HEK293 (cell line): ENCODE measurements at regions not wholly inside any gene's neighbourhood (a gene's known extent, or its start where the extent isn't known, plus 50 kb on each side); places are given as distances from the start of the nearest gene placed in this dataset.

Experiments
- TCF7L2 ChIP-seq: IDR thresholded peaks from 2 replicates; pipeline ENCODE4 v1.6.1; 2011; ENCODE audit warnings: low read depth, mild to moderate bottlenecking, inconsistent platforms, low read length, moderate library complexity, borderline replicate concordance
- ZBTB20 ChIP-seq: fragments of 450-650 bp; formaldehyde crosslinking; IDR thresholded peaks from 2 replicates; pipeline ENCODE4 v1.5.1; 2016; ENCODE audit warnings: missing biosample characterization, missing genetic modification characterization
- ZBTB7A ChIP-seq: fragments of 450-650 bp; formaldehyde crosslinking; IDR thresholded peaks from 2 replicates; pipeline ENCODE4 v1.5.1; 2016; ENCODE audit warnings: low read depth, missing biosample characterization, missing genetic modification characterization
- ZNF10 ChIP-seq: fragments of 450-650 bp; formaldehyde crosslinking; IDR thresholded peaks from 2 replicates; pipeline ENCODE4 v1.5.1; 2017; ENCODE audit warnings: missing biosample characterization, missing genetic modification characterization
- ZNF223 ChIP-seq: fragments of 450-650 bp; formaldehyde crosslinking; IDR thresholded peaks from 2 replicates; pipeline ENCODE4 v1.5.1; 2016; ENCODE audit warnings: missing biosample characterization, missing genetic modification characterization
- ZNF292 ChIP-seq: fragments of 450-650 bp; formaldehyde crosslinking; IDR thresholded peaks from 2 replicates; pipeline ENCODE4 v1.5.1; 2016; ENCODE audit warnings: low read depth, missing biosample characterization, missing genetic modification characterization, borderline replicate concordance
- ZNF423 ChIP-seq: fragments of 450-650 bp; formaldehyde crosslinking; IDR thresholded peaks from 2 replicates; pipeline ENCODE4 v1.5.1; 2016; ENCODE audit warnings: missing biosample characterization, missing genetic modification characterization
- TF ChIP-seq, protein P1 (sequence below): fragments of 450-650 bp; formaldehyde crosslinking; IDR thresholded peaks from 2 replicates; pipeline ENCODE4 v1.5.1; 2016; ENCODE audit warnings: missing biosample characterization, missing genetic modification characterization
- TF ChIP-seq, protein P2 (sequence below): fragments of 450-650 bp; formaldehyde crosslinking; IDR thresholded peaks from 2 replicates; pipeline ENCODE4 v1.5.1; 2016; ENCODE audit warnings: missing biosample characterization, missing genetic modification characterization

- TF ChIP-seq, protein P1, sequence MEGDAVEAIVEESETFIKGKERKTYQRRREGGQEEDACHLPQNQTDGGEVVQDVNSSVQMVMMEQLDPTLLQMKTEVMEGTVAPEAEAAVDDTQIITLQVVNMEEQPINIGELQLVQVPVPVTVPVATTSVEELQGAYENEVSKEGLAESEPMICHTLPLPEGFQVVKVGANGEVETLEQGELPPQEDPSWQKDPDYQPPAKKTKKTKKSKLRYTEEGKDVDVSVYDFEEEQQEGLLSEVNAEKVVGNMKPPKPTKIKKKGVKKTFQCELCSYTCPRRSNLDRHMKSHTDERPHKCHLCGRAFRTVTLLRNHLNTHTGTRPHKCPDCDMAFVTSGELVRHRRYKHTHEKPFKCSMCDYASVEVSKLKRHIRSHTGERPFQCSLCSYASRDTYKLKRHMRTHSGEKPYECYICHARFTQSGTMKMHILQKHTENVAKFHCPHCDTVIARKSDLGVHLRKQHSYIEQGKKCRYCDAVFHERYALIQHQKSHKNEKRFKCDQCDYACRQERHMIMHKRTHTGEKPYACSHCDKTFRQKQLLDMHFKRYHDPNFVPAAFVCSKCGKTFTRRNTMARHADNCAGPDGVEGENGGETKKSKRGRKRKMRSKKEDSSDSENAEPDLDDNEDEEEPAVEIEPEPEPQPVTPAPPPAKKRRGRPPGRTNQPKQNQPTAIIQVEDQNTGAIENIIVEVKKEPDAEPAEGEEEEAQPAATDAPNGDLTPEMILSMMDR (tag by site-specific recombination), result no peak
- TF ChIP-seq ZNF423 (tag by site-specific recombination) (no peak), ZBTB7A (tag by site-specific recombination) (no peak), TCF7L2 (no peak), ZNF10 (tag by site-specific recombination) (no peak), ZNF292 (tag by site-specific recombination) (no peak), ZNF223 (tag by site-specific recombination) (no peak), ZBTB20 (tag by site-specific recombination) (no peak)
- TF ChIP-seq, protein P2, sequence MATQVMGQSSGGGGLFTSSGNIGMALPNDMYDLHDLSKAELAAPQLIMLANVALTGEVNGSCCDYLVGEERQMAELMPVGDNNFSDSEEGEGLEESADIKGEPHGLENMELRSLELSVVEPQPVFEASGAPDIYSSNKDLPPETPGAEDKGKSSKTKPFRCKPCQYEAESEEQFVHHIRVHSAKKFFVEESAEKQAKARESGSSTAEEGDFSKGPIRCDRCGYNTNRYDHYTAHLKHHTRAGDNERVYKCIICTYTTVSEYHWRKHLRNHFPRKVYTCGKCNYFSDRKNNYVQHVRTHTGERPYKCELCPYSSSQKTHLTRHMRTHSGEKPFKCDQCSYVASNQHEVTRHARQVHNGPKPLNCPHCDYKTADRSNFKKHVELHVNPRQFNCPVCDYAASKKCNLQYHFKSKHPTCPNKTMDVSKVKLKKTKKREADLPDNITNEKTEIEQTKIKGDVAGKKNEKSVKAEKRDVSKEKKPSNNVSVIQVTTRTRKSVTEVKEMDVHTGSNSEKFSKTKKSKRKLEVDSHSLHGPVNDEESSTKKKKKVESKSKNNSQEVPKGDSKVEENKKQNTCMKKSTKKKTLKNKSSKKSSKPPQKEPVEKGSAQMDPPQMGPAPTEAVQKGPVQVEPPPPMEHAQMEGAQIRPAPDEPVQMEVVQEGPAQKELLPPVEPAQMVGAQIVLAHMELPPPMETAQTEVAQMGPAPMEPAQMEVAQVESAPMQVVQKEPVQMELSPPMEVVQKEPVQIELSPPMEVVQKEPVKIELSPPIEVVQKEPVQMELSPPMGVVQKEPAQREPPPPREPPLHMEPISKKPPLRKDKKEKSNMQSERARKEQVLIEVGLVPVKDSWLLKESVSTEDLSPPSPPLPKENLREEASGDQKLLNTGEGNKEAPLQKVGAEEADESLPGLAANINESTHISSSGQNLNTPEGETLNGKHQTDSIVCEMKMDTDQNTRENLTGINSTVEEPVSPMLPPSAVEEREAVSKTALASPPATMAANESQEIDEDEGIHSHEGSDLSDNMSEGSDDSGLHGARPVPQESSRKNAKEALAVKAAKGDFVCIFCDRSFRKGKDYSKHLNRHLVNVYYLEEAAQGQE (tag by site-specific recombination), result no peak
These were observed 298.8 kb upstream of the PLSCR5 start for GRCh38 chr3:146903927-146904326.
